ENCODE measurements at regions not wholly inside any gene's neighbourhood (a gene's known extent, or its start where the extent isn't known, plus 50 kb on each side); places are given as distances from the start of the nearest gene placed in this dataset.

DNA sequence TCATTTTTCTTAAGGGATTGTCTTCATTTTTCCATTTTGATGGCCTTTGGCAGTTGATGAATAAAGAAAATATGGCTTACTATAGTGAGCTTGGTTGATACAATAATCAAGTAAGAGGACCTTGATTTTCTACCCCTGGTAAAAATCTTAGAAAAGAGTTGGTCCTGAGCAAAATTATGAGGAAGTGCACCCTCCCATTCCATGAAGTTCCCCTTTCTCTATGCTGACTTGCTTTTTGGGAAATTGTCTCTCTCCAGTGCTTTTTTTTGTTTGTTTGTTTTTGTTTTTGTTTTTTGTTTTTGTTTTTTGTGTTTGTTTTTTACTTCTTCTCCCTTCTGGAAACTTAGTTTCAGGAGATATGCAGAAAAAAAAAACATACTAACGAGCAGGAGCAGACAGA lies 449.2 kb upstream of the ACTBL2 start:
- TF ChIP-seq, protein P1, sequence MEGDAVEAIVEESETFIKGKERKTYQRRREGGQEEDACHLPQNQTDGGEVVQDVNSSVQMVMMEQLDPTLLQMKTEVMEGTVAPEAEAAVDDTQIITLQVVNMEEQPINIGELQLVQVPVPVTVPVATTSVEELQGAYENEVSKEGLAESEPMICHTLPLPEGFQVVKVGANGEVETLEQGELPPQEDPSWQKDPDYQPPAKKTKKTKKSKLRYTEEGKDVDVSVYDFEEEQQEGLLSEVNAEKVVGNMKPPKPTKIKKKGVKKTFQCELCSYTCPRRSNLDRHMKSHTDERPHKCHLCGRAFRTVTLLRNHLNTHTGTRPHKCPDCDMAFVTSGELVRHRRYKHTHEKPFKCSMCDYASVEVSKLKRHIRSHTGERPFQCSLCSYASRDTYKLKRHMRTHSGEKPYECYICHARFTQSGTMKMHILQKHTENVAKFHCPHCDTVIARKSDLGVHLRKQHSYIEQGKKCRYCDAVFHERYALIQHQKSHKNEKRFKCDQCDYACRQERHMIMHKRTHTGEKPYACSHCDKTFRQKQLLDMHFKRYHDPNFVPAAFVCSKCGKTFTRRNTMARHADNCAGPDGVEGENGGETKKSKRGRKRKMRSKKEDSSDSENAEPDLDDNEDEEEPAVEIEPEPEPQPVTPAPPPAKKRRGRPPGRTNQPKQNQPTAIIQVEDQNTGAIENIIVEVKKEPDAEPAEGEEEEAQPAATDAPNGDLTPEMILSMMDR (conservative IDR thresholded peaks at IDR 0.05): no peak
- TF ChIP-seq ZFX (IDR thresholded peaks at IDR 0.05): no peak
